BJ (cell line): ENCODE measurements at regions not wholly inside any gene's neighbourhood (a gene's known extent, or its start where the extent isn't known, plus 50 kb on each side); places are given as distances from the start of the nearest gene placed in this dataset.

Experiments
- CTCF ChIA-PET: fragments of 350-600 bp; formaldehyde crosslinking; extraction: SDS; loops from one replicate; lab custom pipeline; 2021; ENCODE audit warnings: antibody characterized with exemption, inconsistent platforms; lab: Yijun Ruan, JAX
- POLR2A ChIA-PET: fragments of 300-600 bp; sonication (Branson Sonifier 250); formaldehyde crosslinking; extraction: SDS; loops from one replicate; lab custom pipeline; 2021; ENCODE audit warnings: antibody characterized with exemption; lab: Charles Lee
- DNase-seq: peaks from one replicate; pipeline ENCODE4 v3.0.0-alpha.2; 2011; ENCODE audit warnings: low read depth
- H3K27me3 ChIP-seq: 2 replicates; pipeline ENCODE4 v1.6.0; 2011; ENCODE audit warnings: low read length; ENCODE audit not compliant: control insufficient read depth, insufficient read depth
- H3K36me3 ChIP-seq: 2 replicates; pipeline ENCODE4 v1.5.1; 2011; ENCODE audit warnings: low read length; ENCODE audit not compliant: control insufficient read depth, insufficient read depth
- H3K4me3 ChIP-seq: 2 replicates; pipeline ENCODE4 v1.5.1; 2011; ENCODE audit warnings: low read depth, mild to moderate bottlenecking, control low read depth, low read length
- TF ChIP-seq, protein P1 (sequence below): IDR thresholded peaks from 2 replicates; pipeline ENCODE4 v1.5.1; 2011; ENCODE audit warnings: low read depth, mild to moderate bottlenecking, control low read depth, inconsistent platforms, low read length, moderate library complexity; ENCODE audit not compliant: insufficient read depth

- no peaks in the 10 kb centered on the region for H3K27me3 ChIP-seq
- POLR2A ChIA-PET = no interaction called here
- CTCF ChIA-PET = no interaction called here
Measured at GRCh38 chr11:107157146-107157808, 139.0 kb upstream of the GUCY1A2 start.

GRCh38 chr11:107151579-107151978 is 133.3 kb upstream of the GUCY1A2 start:
- Histone ChIP-seq H3K36me3 (no peaks in the 10 kb centered on the region), H3K27me3 (no peaks in the 10 kb centered on the region), H3K4me3 (no peak overlapping the region)
- TF ChIP-seq, protein P1, sequence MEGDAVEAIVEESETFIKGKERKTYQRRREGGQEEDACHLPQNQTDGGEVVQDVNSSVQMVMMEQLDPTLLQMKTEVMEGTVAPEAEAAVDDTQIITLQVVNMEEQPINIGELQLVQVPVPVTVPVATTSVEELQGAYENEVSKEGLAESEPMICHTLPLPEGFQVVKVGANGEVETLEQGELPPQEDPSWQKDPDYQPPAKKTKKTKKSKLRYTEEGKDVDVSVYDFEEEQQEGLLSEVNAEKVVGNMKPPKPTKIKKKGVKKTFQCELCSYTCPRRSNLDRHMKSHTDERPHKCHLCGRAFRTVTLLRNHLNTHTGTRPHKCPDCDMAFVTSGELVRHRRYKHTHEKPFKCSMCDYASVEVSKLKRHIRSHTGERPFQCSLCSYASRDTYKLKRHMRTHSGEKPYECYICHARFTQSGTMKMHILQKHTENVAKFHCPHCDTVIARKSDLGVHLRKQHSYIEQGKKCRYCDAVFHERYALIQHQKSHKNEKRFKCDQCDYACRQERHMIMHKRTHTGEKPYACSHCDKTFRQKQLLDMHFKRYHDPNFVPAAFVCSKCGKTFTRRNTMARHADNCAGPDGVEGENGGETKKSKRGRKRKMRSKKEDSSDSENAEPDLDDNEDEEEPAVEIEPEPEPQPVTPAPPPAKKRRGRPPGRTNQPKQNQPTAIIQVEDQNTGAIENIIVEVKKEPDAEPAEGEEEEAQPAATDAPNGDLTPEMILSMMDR = no peak
- ChIA-PET CTCF (no interaction called here), POLR2A (no interaction called here)
- no peak for DNase-seq

More at GRCh38 chr11:107157146-107157808, 139.0 kb upstream of the GUCY1A2 start:
- H3K4me3 ChIP-seq = no peak overlapping the region
- TF ChIP-seq, protein P1 = no peak
- DNase-seq = no peak
- H3K36me3 ChIP-seq = no peaks in the 10 kb centered on the region

DNA sequence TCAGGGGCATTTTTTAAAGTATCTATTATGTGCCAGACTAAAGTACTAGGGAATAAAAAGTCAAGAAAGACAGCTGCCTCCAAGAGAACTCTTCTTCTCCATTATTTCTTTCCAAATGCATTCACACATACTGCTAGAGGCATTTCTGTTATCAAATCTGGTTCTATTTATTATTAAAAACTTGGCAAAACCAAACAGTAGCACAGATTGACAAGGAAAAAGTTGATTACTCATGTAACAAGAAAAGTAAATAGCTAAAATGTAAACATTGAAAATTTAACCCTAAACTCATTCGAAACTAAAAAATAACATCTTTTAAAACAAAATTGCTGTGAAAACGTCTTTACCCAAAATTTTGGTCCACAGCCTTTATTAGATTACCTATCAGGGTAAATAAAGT is 132.9 kb upstream of the GUCY1A2 start:
- TF ChIP-seq, protein P1 = no peak
- POLR2A ChIA-PET = no interaction called here
- Histone ChIP-seq H3K27me3 (no peaks in the 10 kb centered on the region), H3K36me3 (no peaks in the 10 kb centered on the region), H3K4me3 (no peak overlapping the region)
- no peak for DNase-seq
- CTCF ChIA-PET = no interaction called here

DNA sequence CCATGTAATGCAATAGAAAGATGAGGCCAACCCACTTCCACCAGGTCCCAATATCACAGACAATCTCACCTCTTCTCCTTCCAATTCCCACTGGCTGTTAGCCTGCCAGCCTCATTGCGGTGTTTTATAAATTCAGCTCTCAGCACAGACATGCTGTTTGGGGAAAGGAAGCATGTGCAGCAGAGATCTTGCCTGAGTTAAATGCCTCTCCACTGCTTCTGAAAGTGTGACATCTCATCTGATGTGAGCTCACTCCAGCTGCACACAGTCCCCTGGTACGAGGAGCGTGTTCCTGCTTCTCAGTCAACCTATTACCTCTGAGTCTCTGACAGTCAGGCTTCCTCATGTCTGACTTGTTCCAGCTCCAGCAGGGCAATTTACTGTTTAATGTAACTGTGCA is 122.7 kb upstream of the GUCY1A2 start:
- POLR2A ChIA-PET = no interaction called here
- Histone ChIP-seq H3K4me3 (no peak overlapping the region), H3K27me3 (no peaks in the 10 kb centered on the region), H3K36me3 (no peaks in the 10 kb centered on the region)
- CTCF ChIA-PET = interaction anchor here (0.6 kb wide), 1 partner anchor 359 kb away, joined by 3 read pairs; no protein-coding TSS in a partner anchor
- DNase-seq = no peak
- TF ChIP-seq, protein P1 = no peak

DNA sequence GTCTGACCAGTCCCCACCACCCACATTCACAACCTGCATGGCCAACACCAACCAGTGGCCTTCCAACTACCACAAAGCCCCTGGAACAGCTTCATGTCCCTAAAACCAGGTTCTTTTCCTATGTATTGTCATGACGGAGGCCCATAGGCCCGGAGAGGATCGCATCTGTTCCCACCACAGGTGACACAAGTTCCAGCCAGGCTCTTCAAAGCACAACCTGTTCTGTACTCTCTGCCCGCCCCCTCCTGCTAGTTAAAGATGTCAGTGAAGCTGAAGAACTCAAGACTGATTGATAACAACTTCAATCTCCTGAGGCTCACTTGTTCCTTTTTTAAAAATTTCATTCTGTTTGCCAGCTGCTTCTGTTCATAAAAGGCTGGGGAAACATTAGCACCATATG is 121.1 kb upstream of the GUCY1A2 start:
- H3K36me3 ChIP-seq = no peaks in the 10 kb centered on the region
- ChIA-PET POLR2A (no interaction called here), CTCF (no interaction called here)
- no peak overlapping the region for H3K4me3 ChIP-seq
- H3K27me3 ChIP-seq = no peaks in the 10 kb centered on the region
- TF ChIP-seq, protein P1 = no peak
- DNase-seq = no peak
